DOHH2 (cell line): ENCODE measurements at regions not wholly inside any gene's neighbourhood (a gene's known extent, or its start where the extent isn't known, plus 50 kb on each side); places are given as distances from the start of the nearest gene placed in this dataset.

Experiments
- H3F3A ChIP-seq: fragments of 200-600 bp; sonication (generic), shearing (Covaris generic); 2 replicates; pipeline ENCODE4 v1.6.0; 2016; ENCODE audit warnings: antibody characterized with exemption, mild to moderate bottlenecking; ENCODE audit not compliant: control insufficient read depth, insufficient read depth
- H3K27ac ChIP-seq: fragments of 200-600 bp; sonication (generic); 2 replicates; pipeline ENCODE4 v1.5.1; 2014; ENCODE audit warnings: low read depth, mild to moderate bottlenecking, low read length, moderate library complexity
- H3K27me3 ChIP-seq: fragments of 200-600 bp; sonication (generic); 2 replicates; pipeline ENCODE4 v1.6.1; 2014; ENCODE audit warnings: mild to moderate bottlenecking, low read length, mixed read lengths; ENCODE audit not compliant: control insufficient read depth
- H3K36me3 ChIP-seq: fragments of 200-600 bp; sonication (generic); 2 replicates; pipeline ENCODE4 v1.6.1; 2014; ENCODE audit warnings: mild to moderate bottlenecking, low read length, moderate library complexity, mixed read lengths; ENCODE audit not compliant: control insufficient read depth
- H3K4me1 ChIP-seq: fragments of 200-600 bp; sonication (generic); 2 replicates; pipeline ENCODE4 v1.6.1; 2014; ENCODE audit warnings: mild to moderate bottlenecking, low read length, mixed read lengths; ENCODE audit not compliant: control insufficient read depth
- H3K4me2 ChIP-seq: fragments of 200-600 bp; sonication (generic); 2 replicates; pipeline ENCODE4 v1.6.0; 2014; ENCODE audit warnings: mild to moderate bottlenecking, low read length, moderate library complexity
- H3K4me3 ChIP-seq: fragments of 200-600 bp; sonication (generic); 2 replicates; pipeline ENCODE4 v1.5.1; 2014; ENCODE audit warnings: mild to moderate bottlenecking, low read length, mixed read lengths
- H3K79me2 ChIP-seq: fragments of 200-600 bp; sonication (generic); 2 replicates; pipeline ENCODE4 v1.6.1; 2014; ENCODE audit warnings: mild to moderate bottlenecking, low read length, mixed read lengths; ENCODE audit not compliant: control insufficient read depth
- H3K9me2 ChIP-seq: fragments of 200-600 bp; sonication (generic); replicated peaks from 2 replicates; pipeline ENCODE4 v1.6.1; 2014; ENCODE audit warnings: mild to moderate bottlenecking, low read length, mixed read lengths; ENCODE audit not compliant: control insufficient read depth
- H3K9me3 ChIP-seq: fragments of 200-600 bp; sonication (generic); 2 replicates; pipeline ENCODE4 v1.6.1; 2014; ENCODE audit warnings: antibody characterized with exemption, low read length, mixed read lengths; ENCODE audit not compliant: control insufficient read depth, insufficient read depth
- H4K20me1 ChIP-seq: fragments of 200-600 bp; sonication (generic); 2 replicates; pipeline ENCODE4 v1.6.0; 2014; ENCODE audit warnings: low read depth, mild to moderate bottlenecking, antibody characterized with exemption, low read length, moderate library complexity; ENCODE audit not compliant: control insufficient read depth, insufficient read depth
- EZH2phosphoT487 ChIP-seq: fragments of 200-600 bp; sonication (generic); IDR thresholded peaks from 2 replicates; pipeline ENCODE4 v1.6.1; 2017; ENCODE audit warnings: borderline replicate concordance, mild to moderate bottlenecking, antibody characterized with exemption, low read length, moderate library complexity, mixed read lengths
- TF ChIP-seq, protein P1 (sequence below): fragments of 200-600 bp; sonication (generic); IDR thresholded peaks from one replicate; pipeline ENCODE4 v1.5.1; 2014; ENCODE audit warnings: antibody characterized with exemption, mild to moderate bottlenecking, low read depth, low read length; ENCODE audit not compliant: poor library complexity, severe bottlenecking

DNA sequence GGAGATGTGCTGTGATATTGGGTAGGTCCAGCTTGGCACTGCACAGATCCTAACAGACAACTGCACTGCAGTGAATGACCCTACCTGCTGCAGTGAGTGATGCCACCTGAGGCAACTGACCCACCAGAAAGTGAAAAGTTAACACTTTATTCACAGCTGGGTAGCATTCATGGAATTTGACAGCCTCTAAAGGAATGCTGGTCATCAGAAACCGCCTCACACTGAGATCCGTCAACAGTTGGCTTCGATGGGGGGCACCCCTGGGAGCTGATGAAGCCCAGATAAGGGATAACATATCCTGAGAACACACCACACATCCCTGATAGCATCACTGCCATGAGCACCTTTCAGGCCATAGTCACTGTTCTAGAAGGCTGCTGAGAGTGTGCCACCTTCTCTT lies 272.4 kb upstream of the CRY1 start:
- H3K4me1 ChIP-seq = no peaks in the 10 kb centered on the region
- TF ChIP-seq, protein P1, sequence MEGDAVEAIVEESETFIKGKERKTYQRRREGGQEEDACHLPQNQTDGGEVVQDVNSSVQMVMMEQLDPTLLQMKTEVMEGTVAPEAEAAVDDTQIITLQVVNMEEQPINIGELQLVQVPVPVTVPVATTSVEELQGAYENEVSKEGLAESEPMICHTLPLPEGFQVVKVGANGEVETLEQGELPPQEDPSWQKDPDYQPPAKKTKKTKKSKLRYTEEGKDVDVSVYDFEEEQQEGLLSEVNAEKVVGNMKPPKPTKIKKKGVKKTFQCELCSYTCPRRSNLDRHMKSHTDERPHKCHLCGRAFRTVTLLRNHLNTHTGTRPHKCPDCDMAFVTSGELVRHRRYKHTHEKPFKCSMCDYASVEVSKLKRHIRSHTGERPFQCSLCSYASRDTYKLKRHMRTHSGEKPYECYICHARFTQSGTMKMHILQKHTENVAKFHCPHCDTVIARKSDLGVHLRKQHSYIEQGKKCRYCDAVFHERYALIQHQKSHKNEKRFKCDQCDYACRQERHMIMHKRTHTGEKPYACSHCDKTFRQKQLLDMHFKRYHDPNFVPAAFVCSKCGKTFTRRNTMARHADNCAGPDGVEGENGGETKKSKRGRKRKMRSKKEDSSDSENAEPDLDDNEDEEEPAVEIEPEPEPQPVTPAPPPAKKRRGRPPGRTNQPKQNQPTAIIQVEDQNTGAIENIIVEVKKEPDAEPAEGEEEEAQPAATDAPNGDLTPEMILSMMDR = no peak
- no peak for TF ChIP-seq EZH2phosphoT487
- no peaks in the 10 kb centered on the region for H3K79me2 ChIP-seq
- no peak overlapping the region for H3K4me2 ChIP-seq
- H4K20me1 ChIP-seq = no peaks in the 10 kb centered on the region
- no peak overlapping the region for H3K4me3 ChIP-seq
- no peaks in the 10 kb centered on the region for H3K9me2 ChIP-seq
- no peak overlapping the region for H3K27ac ChIP-seq
- H3K9me3 ChIP-seq = no peaks in the 10 kb centered on the region
- 0 out of 2 replicates have a peak, but pooled peaks cover 3% of the 10 kb centered on the region for H3K27me3 ChIP-seq
- no peaks in the 10 kb centered on the region for H3K36me3 ChIP-seq
- no peaks in the 10 kb centered on the region for H3F3A ChIP-seq

DNA sequence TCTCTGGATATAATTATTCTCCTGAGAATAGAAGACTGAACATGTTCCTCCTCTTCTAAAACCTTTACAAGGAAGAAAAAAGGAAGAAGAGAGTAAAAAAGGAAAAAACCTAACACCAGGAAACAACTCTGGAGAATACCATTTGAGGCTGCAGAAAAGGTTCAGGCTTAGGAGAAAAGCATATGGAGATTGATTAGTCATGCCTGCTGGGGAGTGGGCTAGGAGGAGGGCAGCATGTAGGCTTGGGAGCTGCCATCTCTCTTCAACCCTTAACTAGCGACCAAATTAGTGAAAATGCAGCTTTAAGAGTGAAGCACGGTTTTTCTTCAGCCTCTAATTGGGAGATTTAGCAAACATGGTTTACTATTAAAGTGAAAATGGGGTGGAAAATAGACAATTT lies 273.0 kb upstream of the CRY1 start:
- H3K27ac ChIP-seq = no peak overlapping the region
- no peaks in the 10 kb centered on the region for H3K9me3 ChIP-seq
- H3K4me2 ChIP-seq = no peak overlapping the region
- TF ChIP-seq, protein P1 = no peak
- no peak for TF ChIP-seq EZH2phosphoT487
- no peaks in the 10 kb centered on the region for H3K79me2 ChIP-seq
- H3K36me3 ChIP-seq = no peaks in the 10 kb centered on the region
- no peaks in the 10 kb centered on the region for H3F3A ChIP-seq
- H3K4me1 ChIP-seq = no peaks in the 10 kb centered on the region
- H4K20me1 ChIP-seq = no peaks in the 10 kb centered on the region
- no peaks in the 10 kb centered on the region for H3K9me2 ChIP-seq
- H3K27me3 ChIP-seq = 0 out of 2 replicates have a peak, but pooled peaks cover 3% of the 10 kb centered on the region
- no peak overlapping the region for H3K4me3 ChIP-seq

DNA sequence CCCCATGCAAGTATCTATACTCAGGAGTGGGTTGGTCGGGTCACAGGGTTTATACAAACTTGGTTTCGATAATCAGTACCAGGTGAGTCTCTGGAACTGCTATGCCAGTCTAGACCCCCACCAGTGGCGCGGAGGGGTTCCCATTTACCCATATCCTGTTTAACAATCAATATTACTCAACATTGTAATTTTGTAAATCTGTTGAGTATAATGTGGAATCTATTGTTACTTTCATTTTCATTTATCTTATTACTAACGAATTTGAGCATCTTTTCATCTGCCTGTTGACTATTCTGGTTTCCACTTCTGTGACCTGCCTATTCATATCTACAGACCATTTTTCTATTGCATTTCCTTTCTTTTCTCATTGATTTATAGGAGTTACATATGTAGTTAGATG lies 275.2 kb upstream of the CRY1 start:
- H3K27me3 ChIP-seq = 0 out of 2 replicates have a peak, but pooled peaks cover 3% of the 10 kb centered on the region
- TF ChIP-seq EZH2phosphoT487 = no peak
- TF ChIP-seq, protein P1 = no peak
- H3K79me2 ChIP-seq = no peaks in the 10 kb centered on the region
- H4K20me1 ChIP-seq = no peaks in the 10 kb centered on the region
- no peaks in the 10 kb centered on the region for H3K4me1 ChIP-seq
- H3K4me3 ChIP-seq = no peak overlapping the region
- H3K9me2 ChIP-seq = no peaks in the 10 kb centered on the region
- H3K9me3 ChIP-seq = no peaks in the 10 kb centered on the region
- no peak overlapping the region for H3K27ac ChIP-seq
- H3K4me2 ChIP-seq = no peak overlapping the region
- H3K36me3 ChIP-seq = no peaks in the 10 kb centered on the region
- no peaks in the 10 kb centered on the region for H3F3A ChIP-seq

DNA sequence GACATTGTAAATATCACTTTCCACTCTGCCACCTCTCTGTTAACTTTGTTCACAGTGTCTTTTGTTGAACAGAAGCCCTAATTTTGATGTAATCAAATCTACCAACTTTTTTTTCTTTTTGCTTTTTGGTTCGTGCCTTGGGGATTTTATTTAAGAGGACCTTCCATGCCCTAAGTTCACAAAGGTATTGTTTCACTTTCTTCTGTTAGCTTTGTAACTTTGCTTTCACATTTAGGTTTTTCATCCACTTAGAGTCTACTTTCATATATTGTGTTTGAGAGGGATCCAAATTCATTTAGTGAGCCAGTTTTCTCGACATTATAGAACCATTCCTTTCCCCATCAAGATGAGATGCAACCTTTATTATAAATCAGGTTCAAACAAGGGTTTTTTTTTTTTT lies 275.7 kb upstream of the CRY1 start:
- Histone ChIP-seq H3K9me2 (no peaks in the 10 kb centered on the region), H3K4me3 (no peak overlapping the region), H3K27me3 (0 out of 2 replicates have a peak, but pooled peaks cover 3% of the 10 kb centered on the region), H3K27ac (no peak overlapping the region), H4K20me1 (no peaks in the 10 kb centered on the region), H3K9me3 (no peaks in the 10 kb centered on the region), H3K4me2 (no peak overlapping the region), H3K79me2 (no peaks in the 10 kb centered on the region), H3K4me1 (no peaks in the 10 kb centered on the region), H3K36me3 (no peaks in the 10 kb centered on the region), H3F3A (no peaks in the 10 kb centered on the region)
- TF ChIP-seq, protein P1 = no peak
- no peak for TF ChIP-seq EZH2phosphoT487
